GM18858 (cell line): ENCODE measurements at regions not wholly inside any gene's neighbourhood (a gene's known extent, or its start where the extent isn't known, plus 50 kb on each side); places are given as distances from the start of the nearest gene placed in this dataset.
A peak's percentile ranks its signal among the peaks of the same experiment; 100 is the strongest.
"Not testable (repeated sequence)": the region's sequence is repeated elsewhere in the genome, so short reads cannot be mapped to it uniquely, and the experiment has no call there.

Source experiments
- ATAC-seq: cut with Tn5 transposase; IDR thresholded peaks from one replicate; pipeline ENCODE4 v1.9.1; 2021; ENCODE audit not compliant: unreplicated experiment

- no peak for ATAC-seq
Observed at GRCh38 chr6:44001318-44002066, 125.8 kb downstream of the MRPL14 start.

GRCh38 chr6:44000164-44000842 lies 126.9 kb downstream of the MRPL14 start:
- peak; percentile 51 for ATAC-seq

DNA sequence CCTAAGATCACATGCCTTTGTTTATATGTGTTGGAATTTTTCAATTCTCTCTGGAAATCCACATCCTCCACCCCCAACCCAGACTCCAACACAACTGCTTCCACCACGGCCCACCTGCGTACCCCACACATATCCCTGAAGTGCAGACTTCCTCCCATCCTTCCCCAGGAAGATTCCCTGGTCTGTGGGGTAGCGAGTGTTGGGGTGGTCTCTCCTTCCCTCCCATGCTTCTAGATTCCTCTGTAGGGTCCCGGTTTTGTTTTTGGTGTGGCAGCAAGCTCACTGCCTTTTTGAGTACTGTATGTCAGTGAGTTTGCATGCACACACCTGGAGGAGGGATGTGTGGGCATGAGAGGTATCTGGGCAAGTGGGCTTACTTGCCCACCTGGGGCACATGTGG lies 127.6 kb downstream of the MRPL14 start:
- ATAC-seq: no peak

DNA sequence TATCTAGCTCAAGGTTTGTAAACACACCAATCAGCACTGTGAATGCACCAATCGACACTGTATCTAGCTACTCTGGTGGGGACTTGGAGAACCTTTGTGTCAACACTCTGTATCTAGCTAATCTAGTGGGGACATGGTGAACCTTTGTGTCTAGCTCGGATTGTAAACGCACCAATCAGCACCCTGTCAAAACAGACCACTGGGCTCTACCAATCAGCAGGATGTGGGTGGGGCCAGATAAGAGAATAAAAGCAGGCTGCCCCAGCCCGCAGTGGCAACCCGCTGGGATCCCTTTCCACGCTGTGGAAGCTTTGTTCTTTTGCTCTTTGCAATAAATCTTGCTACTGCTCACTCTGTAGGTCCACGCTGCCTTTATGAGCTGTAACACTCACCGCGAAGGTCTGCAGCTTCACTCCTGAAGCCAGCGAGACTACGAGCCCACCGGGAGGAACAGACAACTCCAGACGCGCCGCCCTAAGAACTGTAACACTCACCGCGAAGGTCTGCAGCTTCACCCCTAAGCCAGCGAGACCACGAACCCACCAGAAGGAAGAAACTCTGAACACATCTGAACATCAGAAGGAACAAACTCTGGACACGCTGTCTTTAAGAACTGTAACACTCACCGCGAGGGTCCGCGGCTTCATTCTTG lies 128.5 kb downstream of the MRPL14 start:
- not testable (repeated sequence) for ATAC-seq

DNA sequence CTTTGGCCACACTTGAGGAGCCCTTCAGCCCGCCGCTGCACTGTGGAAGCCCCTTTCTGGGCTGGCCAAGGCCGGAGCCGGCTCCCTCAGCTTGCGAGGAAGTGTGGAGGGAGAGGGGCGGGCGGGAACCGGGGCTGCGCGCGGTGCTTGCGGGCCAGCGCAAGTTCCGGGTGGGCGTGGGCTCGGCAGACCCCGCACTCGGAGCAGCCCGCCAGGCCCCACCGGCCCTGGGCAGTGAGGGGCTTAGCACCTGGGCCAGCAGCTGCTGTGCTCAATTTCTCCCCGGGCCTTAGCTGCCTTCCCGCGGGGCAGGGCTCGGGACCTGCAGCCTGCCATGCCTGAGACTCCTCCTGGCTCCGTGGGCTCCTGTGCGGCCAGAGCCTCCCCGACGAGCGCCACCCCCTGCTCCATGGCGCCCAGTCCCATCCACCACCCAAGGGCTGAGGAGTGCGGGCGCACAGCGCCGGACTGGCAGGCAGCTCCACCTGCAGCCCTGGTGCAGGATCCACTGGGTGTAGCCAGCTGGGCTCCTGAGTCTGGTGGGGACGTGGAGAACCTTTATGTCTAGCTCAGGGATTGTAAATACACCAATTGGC lies 129.2 kb downstream of the MRPL14 start:
- ATAC-seq: not testable (repeated sequence)

- no peak for ATAC-seq
Observed at GRCh38 chr6:43997345-43997677, 129.9 kb downstream of the MRPL14 start.

DNA sequence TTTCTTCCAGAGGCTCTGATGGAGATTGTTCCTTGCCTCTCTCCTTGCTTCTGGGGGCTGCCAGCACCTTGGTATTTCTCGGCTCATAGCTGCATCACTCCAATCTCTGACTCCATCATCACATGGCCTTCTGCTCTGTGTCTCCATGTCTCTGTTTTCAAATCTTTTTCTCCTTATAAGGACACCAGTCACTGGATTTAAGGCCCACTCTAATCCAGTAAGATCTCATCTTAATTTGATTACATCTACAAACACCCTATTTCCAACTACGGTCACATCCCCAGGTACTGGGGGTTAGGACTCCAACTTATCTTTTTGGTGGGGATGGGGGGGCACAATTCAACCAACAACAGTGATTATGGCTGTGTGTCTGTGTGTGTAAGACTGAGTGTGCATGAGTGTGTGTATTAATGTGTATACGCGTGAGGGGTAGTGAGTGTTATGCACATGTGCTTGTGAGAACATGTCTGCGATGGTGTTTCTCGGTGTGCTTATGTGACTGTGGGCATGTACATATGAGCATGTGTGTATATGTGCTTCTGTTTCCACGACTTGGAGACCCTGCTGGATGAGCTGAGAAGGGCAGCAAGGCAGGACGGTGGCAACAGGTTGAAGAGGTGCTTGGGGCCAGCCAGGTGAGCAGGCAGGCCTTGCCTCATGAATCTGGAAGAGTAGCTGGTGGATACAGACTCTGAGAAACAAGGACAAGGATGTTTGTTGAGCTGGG lies 130.5 kb downstream of the MRPL14 start:
- no peak for ATAC-seq

DNA sequence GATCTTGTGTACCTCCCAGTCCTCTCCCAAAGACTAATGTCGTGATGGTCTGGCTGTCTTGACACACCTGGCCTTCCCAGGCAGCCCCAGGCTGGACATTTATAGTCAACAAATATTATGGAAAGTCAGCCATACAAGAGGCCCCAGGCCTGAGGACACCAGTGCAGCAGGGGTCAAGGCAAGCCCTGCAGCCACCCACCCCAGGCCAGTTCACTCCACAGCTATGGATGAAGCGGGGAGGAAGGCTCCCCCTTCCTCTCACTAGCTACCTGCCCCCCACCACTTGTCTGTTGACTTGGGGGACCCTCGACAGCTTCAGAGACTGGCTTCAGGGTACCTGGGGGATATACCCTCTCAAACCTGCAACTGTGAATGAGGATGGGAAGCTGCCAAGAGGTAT lies 132.1 kb downstream of the MRPL14 start:
- ATAC-seq: no peak

DNA sequence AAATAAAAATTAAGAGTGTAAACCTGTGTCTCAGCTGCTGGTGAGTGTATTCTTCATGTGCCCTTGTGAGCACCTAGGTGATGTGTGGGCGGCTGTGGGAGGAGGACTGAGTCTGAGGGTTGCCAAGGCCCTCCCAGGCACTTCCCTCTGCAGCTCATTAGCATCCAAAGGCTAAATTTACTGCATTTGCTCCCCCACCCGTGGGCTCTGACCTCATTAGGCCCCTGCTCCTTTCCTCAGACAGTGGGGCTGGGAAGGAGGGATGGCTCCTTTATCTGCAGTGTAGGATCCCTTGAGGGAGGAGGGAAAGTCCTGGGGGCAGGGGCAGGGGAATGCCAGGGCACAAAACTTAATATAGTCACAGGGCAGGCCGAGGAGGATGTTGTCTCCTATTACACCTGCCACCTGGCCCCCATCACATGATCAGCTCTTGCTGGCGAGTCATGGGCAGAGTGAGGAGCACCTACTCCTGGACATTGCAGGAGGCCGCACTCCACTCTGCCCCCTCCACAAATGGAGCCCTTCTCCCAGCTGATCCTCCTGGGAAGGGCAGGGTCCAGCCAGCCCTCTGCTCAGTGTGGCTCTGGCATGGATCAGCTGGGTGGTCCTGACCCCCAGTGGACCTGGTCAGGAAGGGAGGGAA lies 133.2 kb downstream of the MRPL14 start:
- no peak for ATAC-seq

DNA sequence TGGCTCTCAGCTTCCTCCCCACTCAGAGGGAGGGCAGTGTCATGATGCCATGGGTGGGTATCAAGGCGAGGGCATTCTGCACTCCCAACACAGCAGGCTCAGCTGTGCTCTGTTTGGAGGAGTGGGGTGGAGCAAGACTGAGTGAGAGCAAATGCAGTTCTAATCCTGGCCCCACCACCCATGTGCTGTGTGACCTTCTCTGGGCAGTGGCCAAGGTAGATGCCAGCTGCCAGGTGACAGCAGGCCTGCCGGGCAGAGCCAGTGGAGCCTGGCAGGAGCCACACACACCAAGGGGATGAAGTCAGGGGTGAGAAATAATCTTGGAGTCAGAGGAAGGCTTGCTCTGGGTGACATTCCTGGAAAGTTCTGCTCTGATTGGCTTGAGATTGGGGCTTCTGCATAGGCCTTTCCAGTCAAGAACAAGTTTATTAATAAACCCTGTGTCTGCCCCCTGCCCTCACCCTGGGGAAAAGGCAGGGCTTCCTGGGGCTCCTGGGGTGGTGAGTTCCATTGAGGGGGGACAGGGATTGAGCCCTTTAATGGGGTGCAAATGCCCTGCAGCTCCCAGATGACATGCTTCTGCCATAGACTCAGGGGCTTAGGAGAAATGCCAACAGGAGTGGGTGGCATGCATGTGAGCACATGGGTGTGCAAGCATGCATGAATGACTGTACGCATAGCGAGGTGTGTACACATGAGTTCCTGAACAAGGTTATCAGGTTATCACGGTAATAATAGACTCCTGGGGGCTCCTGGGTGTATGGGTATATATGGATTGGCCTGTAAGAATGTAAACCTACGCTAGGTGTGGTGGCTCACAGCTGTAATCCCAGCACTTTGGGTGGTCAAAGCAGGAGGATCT lies 134.2 kb downstream of the MRPL14 start:
- ATAC-seq: no peak

DNA sequence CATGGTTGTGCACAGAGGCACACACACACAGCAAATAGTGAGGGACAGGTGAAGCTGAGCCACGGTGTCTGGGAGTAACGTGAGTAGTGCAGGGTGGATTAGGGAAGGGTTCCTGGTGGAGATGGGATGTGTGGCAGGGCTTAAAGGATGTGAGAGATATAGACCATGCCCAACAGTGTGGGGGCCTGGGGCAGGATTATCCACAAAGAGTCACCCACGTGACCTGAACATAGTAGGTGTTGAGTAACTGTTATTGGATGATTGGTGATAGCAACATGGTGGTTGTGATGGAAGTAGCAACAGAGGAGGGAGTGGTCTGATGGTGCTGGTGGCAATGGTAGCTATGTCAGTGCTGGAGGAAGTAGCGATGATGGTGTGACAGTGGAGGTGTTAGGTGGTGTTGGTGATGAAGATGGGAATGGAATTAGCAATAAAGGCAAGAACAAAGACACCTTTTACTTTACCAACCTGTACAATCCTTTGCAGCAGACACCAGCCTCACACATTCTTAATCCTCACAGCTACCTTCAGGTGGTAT lies 135.1 kb downstream of the MRPL14 start:
- ATAC-seq: no peak

- ATAC-seq: no peak
Observed at GRCh38 chr6:43990627-43991619, 136.3 kb downstream of the MRPL14 start.

GRCh38 chr6:43990275-43990626 lies 137.0 kb downstream of the MRPL14 start:
- ATAC-seq: no peak

GRCh38 chr6:43989581-43990146 lies 137.6 kb downstream of the MRPL14 start:
- ATAC-seq: no peak

DNA sequence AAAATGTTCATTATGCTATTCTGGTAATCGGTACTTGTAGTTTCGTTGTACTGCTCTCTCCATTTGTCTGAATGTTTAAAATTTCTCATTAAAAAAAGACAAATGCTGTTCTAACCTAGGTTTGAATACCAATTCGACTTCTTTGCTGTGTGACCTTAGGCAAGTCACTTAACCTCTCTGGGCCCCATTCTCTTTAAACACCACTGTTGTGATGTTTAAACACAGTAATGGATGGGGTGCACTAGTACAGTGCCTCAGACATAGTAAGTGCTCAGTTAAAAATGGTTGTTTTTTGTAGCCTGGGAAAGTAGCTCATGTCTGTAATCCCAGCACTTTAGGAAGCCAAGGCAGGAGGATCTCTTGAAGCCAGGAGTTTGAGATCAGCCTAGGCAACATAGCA lies 138.5 kb downstream of the MRPL14 start:
- no peak for ATAC-seq

GRCh38 chr6:43987838-43988439 lies 139.3 kb downstream of the MRPL14 start:
- ATAC-seq: no peak

- ATAC-seq: no peak
Observed at GRCh38 chr6:43986177-43986825, 141.0 kb downstream of the MRPL14 start.
